GM12892 (cell line): ENCODE measurements at regions not wholly inside any gene's neighbourhood (a gene's known extent, or its start where the extent isn't known, plus 50 kb on each side); places are given as distances from the start of the nearest gene placed in this dataset.

ENCODE experiments used
- POLR2AphosphoS5 ChIP-seq: IDR thresholded peaks from 2 replicates; pipeline ENCODE4 v1.6.1; 2011; ENCODE audit warnings: low read depth, low read length, control low read depth
- TAF1 ChIP-seq: IDR thresholded peaks from 2 replicates; pipeline ENCODE4 v1.6.1; 2011; ENCODE audit warnings: low read depth, mild to moderate bottlenecking, control low read depth, low read length, borderline replicate concordance

DNA sequence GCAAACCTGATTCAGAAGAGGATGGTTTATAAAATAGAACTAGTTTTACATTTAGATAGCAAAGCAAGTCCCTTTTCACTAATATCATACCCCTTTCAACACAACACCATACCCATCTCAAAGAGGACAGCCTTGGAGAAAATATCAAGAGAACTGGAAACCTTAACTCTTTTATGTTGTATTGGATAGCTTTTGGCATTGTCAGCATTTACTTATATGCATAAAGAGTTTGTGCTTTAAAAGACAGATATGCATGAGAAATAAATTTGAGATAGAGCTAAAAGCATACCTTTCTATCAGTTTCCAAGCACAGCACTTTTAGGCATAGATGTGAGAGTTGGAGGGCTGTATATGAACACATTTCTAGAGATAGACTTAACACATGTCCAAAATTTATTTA, 799.3 kb upstream of the ACO1 start:
- TF ChIP-seq TAF1 (no peak), POLR2AphosphoS5 (no peak)
